Upper lobe of right lung (tissue), 1 donor: ENCODE measurements at regions not wholly inside any gene's neighbourhood (a gene's known extent, or its start where the extent isn't known, plus 50 kb on each side); places are given as distances from the start of the nearest gene placed in this dataset.

ENCODE experiments used
- ATAC-seq: fragments of 200-7000 bp; cut with Tn5 transposase; one replicate; pipeline ENCODE4 v1.9.1; 2020; ENCODE audit warnings: mild to moderate bottlenecking, moderate library complexity
- DNase-seq: peaks from one replicate; pipeline ENCODE4 v3.0.0-alpha.2; 2020
- H3K27ac ChIP-seq: fragments of 200-600 bp; one replicate; pipeline ENCODE4 v1.8.0; 2022
- H3K27me3 ChIP-seq: fragments of 200-600 bp; one replicate; pipeline ENCODE4 v1.8.0; 2022; ENCODE audit warnings: mild to moderate bottlenecking
- H3K36me3 ChIP-seq: fragments of 200-600 bp; one replicate; pipeline ENCODE4 v1.8.0; 2022
- H3K4me1 ChIP-seq: fragments of 200-600 bp; one replicate; pipeline ENCODE4 v1.8.0; 2022
- H3K4me3 ChIP-seq: fragments of 200-600 bp; one replicate; pipeline ENCODE4 v1.8.0; 2022; ENCODE audit warnings: mild to moderate bottlenecking
- H3K9me3 ChIP-seq: fragments of 200-600 bp; one replicate; pipeline ENCODE4 v1.8.0; 2022
- intact Hi-C: fragments of 100-400 bp; cut with DNase I; formaldehyde crosslinking; loops from one replicate; pipeline ENCODE4 v1.11.0; 2022
- TF ChIP-seq, protein P1 (sequence below): fragments of 200-600 bp; IDR thresholded peaks from one replicate; pipeline ENCODE4 v1.8.0; 2022; ENCODE audit warnings: antibody characterized with exemption
- donor health status: DM: no; HTN: yes; CAD: no; lungs with severe emphysema.

DNA sequence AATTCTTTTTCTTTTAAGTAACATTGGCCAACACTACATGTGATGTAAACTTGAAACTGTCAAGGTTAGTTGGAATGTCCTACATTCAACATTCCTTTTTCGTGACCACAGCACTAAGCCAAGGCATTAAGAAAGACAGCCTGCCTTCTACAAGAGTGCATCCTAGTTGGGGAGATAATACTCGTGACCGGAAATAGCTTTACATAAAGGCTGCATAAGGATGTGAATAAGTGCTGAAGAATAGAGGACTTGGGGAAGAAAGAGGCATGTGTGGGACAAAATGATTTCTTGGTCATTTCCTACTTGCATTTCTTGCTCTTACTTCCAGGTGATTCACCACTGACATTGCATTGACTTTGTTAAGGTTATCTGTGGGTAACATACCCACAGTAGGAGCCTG, 282.0 kb downstream of the DMRT2 start:
- no peaks in the 10 kb centered on the region for H3K9me3 ChIP-seq
- no peaks in the 10 kb centered on the region for H3K36me3 ChIP-seq
- H3K4me3 ChIP-seq: no peak overlapping the region
- TF ChIP-seq, protein P1, sequence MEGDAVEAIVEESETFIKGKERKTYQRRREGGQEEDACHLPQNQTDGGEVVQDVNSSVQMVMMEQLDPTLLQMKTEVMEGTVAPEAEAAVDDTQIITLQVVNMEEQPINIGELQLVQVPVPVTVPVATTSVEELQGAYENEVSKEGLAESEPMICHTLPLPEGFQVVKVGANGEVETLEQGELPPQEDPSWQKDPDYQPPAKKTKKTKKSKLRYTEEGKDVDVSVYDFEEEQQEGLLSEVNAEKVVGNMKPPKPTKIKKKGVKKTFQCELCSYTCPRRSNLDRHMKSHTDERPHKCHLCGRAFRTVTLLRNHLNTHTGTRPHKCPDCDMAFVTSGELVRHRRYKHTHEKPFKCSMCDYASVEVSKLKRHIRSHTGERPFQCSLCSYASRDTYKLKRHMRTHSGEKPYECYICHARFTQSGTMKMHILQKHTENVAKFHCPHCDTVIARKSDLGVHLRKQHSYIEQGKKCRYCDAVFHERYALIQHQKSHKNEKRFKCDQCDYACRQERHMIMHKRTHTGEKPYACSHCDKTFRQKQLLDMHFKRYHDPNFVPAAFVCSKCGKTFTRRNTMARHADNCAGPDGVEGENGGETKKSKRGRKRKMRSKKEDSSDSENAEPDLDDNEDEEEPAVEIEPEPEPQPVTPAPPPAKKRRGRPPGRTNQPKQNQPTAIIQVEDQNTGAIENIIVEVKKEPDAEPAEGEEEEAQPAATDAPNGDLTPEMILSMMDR: no peak
- no peak overlapping the region for H3K27ac ChIP-seq
- ATAC-seq: no peak
- no peaks in the 10 kb centered on the region for H3K27me3 ChIP-seq
- intact Hi-C loops: no loop called here
- no peaks in the 10 kb centered on the region for H3K4me1 ChIP-seq
- no peak for DNase-seq

GRCh38 chr9:1335174-1335573, 285.0 kb downstream of the DMRT2 start:
- ATAC-seq (no peak), DNase-seq (no peak)
- H3K4me1 ChIP-seq: no peaks in the 10 kb centered on the region
- H3K27me3 ChIP-seq: no peaks in the 10 kb centered on the region
- H3K9me3 ChIP-seq: no peaks in the 10 kb centered on the region
- intact Hi-C loops: no loop called here
- no peaks in the 10 kb centered on the region for H3K36me3 ChIP-seq
- TF ChIP-seq, protein P1: no peak
- no peak overlapping the region for H3K27ac ChIP-seq
- no peak overlapping the region for H3K4me3 ChIP-seq

GRCh38 chr9:1337169-1337568, 287.0 kb downstream of the DMRT2 start:
- DNase-seq (no peak), ATAC-seq (no peak)
- no peak overlapping the region for H3K4me3 ChIP-seq
- H3K27ac ChIP-seq: no peak overlapping the region
- no peaks in the 10 kb centered on the region for H3K36me3 ChIP-seq
- no peaks in the 10 kb centered on the region for H3K9me3 ChIP-seq
- H3K4me1 ChIP-seq: no peaks in the 10 kb centered on the region
- no peaks in the 10 kb centered on the region for H3K27me3 ChIP-seq
- TF ChIP-seq, protein P1: no peak
- intact Hi-C loops: no loop called here

GRCh38 chr9:1340390-1340789, 290.2 kb downstream of the DMRT2 start:
- H3K27ac ChIP-seq: no peak overlapping the region
- TF ChIP-seq, protein P1: no peak
- H3K9me3 ChIP-seq: no peaks in the 10 kb centered on the region
- ATAC-seq (no peak), DNase-seq (no peak)
- no peak overlapping the region for H3K4me3 ChIP-seq
- no peaks in the 10 kb centered on the region for H3K36me3 ChIP-seq
- intact Hi-C loops: no loop called here
- H3K4me1 ChIP-seq: no peaks in the 10 kb centered on the region
- no peaks in the 10 kb centered on the region for H3K27me3 ChIP-seq

DNA sequence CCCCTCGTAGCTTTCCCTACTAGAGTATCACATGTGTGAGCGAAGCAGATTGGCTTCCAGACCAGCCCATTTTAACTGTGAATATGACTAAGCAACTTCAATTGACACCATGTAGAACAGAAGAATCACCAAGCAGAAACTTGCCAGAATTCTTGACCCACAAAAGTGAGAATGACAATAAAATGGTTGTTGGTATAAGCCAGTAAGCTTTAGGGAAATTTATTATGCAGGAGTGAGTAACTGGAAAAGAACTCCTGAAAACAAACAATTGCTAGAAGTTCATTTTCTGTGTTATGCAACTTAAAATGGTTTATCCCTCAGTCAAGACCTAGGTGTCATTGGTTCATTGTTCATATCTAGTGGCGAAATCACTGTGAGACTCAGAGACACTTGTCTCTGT, 303.1 kb downstream of the DMRT2 start:
- no peak for ATAC-seq
- DNase-seq: no peak
- TF ChIP-seq, protein P1: no peak

DNA sequence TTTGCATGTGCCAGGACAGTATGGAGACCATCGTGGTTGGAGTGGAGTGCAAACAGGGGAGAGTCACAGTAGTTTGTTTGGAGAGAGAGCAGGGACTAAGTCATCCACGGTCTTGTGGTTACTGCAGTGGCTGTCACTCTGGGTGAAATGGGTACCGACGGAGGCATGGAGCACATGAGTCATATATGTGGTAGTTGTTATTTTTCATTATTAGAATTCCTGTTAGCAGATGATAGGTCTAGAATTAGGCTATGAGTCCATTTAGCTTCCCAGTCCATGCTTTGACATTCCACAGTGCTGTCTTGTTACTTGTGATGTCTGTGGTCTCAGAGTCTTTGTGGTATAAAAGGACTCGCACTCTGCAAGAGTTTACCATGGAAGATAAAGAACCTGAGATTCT, 303.9 kb downstream of the DMRT2 start:
- DNase-seq (no peak), ATAC-seq (no peak)
- Histone ChIP-seq H3K36me3 (no peaks in the 10 kb centered on the region), H3K4me1 (no peaks in the 10 kb centered on the region), H3K4me3 (no peak overlapping the region), H3K27ac (no peak overlapping the region), H3K9me3 (no peaks in the 10 kb centered on the region), H3K27me3 (no peaks in the 10 kb centered on the region)
- TF ChIP-seq, protein P1: no peak
- intact Hi-C loops: no loop called here

More for the DNA sequence above, 303.1 kb downstream of the DMRT2 start:
- Histone ChIP-seq H3K36me3 (no peaks in the 10 kb centered on the region), H3K27ac (no peak overlapping the region), H3K9me3 (no peaks in the 10 kb centered on the region), H3K4me1 (no peaks in the 10 kb centered on the region), H3K4me3 (no peak overlapping the region), H3K27me3 (no peaks in the 10 kb centered on the region)
- intact Hi-C loops: no loop called here
